ENCODE measurements at regions not wholly inside any gene's neighbourhood (a gene's known extent, or its start where the extent isn't known, plus 50 kb on each side); places are given as distances from the start of the nearest gene placed in this dataset.

DNA sequence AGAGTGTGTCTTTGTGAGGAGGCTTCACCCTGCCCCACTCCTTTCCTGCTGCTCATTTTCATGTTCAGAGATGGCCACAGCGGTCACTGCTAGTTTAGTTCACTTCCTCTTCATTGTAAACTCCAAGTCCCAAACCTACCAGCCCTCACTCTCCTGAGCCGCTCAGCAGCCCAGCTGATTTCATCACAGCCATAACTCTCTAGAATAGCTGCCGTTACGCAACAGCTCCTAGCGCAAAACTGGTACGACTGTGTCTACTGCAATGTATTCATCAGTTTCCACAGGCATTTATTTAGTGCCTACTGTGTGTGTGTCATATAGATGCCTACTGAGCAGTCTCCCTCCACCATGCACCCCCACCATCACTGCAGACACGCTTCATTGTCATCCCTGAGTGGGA lies 233.5 kb upstream of the RPL38 start:
- DNase-seq (ENCODE audit: extremely low read depth in 1 of 4, low spot score in 3 of 4) (no peak), FAIRE-seq (no peak), ATAC-seq (no peak)
- no peak overlapping the region for H3K4me2 ChIP-seq (ENCODE audit: insufficient read depth, low read length)
- H3K79me2 ChIP-seq (ENCODE audit: control insufficient read depth, insufficient read depth, low read length), result no peaks in the 10 kb centered on the region
- no TSS peak for BruUV-seq (replicated peaks)
- no peak overlapping the region for H2AFZ ChIP-seq (ENCODE audit: low read depth, low read length)
- H3K9ac ChIP-seq (ENCODE audit: insufficient read depth in 1 of 2, low read depth in 2 of 2, low read length in 2 of 2), result no peak overlapping the region
- H3K4me1 ChIP-seq (replicated peaks in 1 of 2; ENCODE audit: control insufficient read depth in 2 of 2, insufficient read depth in 2 of 2, low read length in 2 of 2), result no peaks in the 10 kb centered on the region
- TF ChIP-seq CEBPG (CRISPR knock-in tag; IDR thresholded peaks at IDR 0.05), result no peak
- TF ChIP-seq CEBPG (tag; conservative IDR thresholded peaks at IDR 0.05 in 1 of 2, IDR thresholded peaks at IDR 0.05 in 1 of 2), result peak; percentile 58 to 60; a peak in 3 of 4 replicates
- no peak for TF ChIP-seq HNRNPLL (IDR thresholded peaks at IDR 0.05; ENCODE audit: low read depth, low read length, poor library complexity, severe bottlenecking)
- peak; percentile 87 for TF ChIP-seq CEBPB (tag; IDR thresholded peaks at IDR 0.05)
- peaks cover 0 to 40% of the 10 kb centered on the region in 2 experiments; a peak in 3 of 5 replicates for H3K27me3 ChIP-seq (ENCODE audit: control insufficient read depth in 2 of 2, insufficient read depth in 2 of 2, low read length in 2 of 2)
- H3K4me3 ChIP-seq, result no peak overlapping the region
- in situ Hi-C loops (cut with MboI) (no loop called here), intact Hi-C loops (cut with micrococcal nuclease) (no loop called here)
- H3K36me3 ChIP-seq (ENCODE audit: control insufficient read depth, insufficient read depth, low read length), result no peaks in the 10 kb centered on the region
- H4K20me1 ChIP-seq (replicated peaks; ENCODE audit: control insufficient read depth, insufficient read depth, low read length), result no peaks in the 10 kb centered on the region
- no peak overlapping the region for H3K27ac ChIP-seq (ENCODE audit: extremely low read depth, low read depth, low read length)
- ChIA-PET CTCF (ENCODE audit: low intra/inter-chr PET ratio) (no interaction called here), POLR2A (no interaction called here)
- 0% methylated on average over 7 of the region's 7 CpGs for WGBS (ENCODE audit: insufficient coverage, low coverage, missing lambda C conversion rate)
- no peaks in the 10 kb centered on the region for H3K9me3 ChIP-seq (replicated peaks; ENCODE audit: control insufficient read depth, insufficient read depth, low read depth, low read length)
- H3K9me1 ChIP-seq (ENCODE audit: control insufficient read depth, insufficient read depth, low read length), result peaks cover 3% of the 10 kb centered on the region

DNA sequence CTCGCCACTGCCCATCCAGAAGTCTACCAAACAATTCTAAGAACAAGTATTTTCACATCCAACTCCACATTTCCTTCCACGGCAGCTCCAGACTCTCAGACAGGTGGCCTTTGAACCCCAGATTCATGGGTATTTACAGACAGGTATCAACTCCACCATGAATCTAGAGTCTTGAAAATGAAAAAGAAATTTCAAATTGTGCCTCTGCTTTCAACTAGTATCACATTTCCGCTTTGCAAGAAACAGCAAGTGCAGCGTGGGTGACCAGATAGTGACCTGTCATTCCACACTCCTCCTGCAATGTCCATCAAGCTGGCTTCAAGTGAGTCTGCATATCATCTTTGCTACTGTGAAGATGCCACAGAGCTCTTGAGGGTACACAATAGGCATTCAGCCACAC lies 232.4 kb upstream of the RPL38 start:
- Histone ChIP-seq H3K27me3 (ENCODE audit: control insufficient read depth in 2 of 2, insufficient read depth in 2 of 2, low read length in 2 of 2) (peaks cover 0 to 40% of the 10 kb centered on the region in 2 experiments; a peak in 3 of 5 replicates), H3K9me1 (ENCODE audit: control insufficient read depth, insufficient read depth, low read length) (peaks cover 3% of the 10 kb centered on the region), H3K9ac (ENCODE audit: insufficient read depth in 1 of 2, low read depth in 2 of 2, low read length in 2 of 2) (no peak overlapping the region), H4K20me1 (replicated peaks; ENCODE audit: control insufficient read depth, insufficient read depth, low read length) (no peaks in the 10 kb centered on the region), H3K36me3 (ENCODE audit: control insufficient read depth, insufficient read depth, low read length) (no peaks in the 10 kb centered on the region), H3K4me2 (ENCODE audit: insufficient read depth, low read length) (no peak overlapping the region), H3K9me3 (replicated peaks; ENCODE audit: control insufficient read depth, insufficient read depth, low read depth, low read length) (no peaks in the 10 kb centered on the region), H3K79me2 (ENCODE audit: control insufficient read depth, insufficient read depth, low read length) (no peaks in the 10 kb centered on the region), H3K4me1 (replicated peaks in 1 of 2; ENCODE audit: control insufficient read depth in 2 of 2, insufficient read depth in 2 of 2, low read length in 2 of 2) (no peaks in the 10 kb centered on the region), H2AFZ (ENCODE audit: low read depth, low read length) (no peak overlapping the region), H3K4me3 (no peak overlapping the region), H3K27ac (ENCODE audit: extremely low read depth, low read depth, low read length) (no peak overlapping the region)
- in situ Hi-C loops (cut with MboI) (no loop called here), intact Hi-C loops (cut with micrococcal nuclease) (no loop called here)
- no peak for TF ChIP-seq ZNF445 (CRISPR knock-in tag; IDR thresholded peaks at IDR 0.05; ENCODE audit: low read depth)
- TF ChIP-seq, protein P1, sequence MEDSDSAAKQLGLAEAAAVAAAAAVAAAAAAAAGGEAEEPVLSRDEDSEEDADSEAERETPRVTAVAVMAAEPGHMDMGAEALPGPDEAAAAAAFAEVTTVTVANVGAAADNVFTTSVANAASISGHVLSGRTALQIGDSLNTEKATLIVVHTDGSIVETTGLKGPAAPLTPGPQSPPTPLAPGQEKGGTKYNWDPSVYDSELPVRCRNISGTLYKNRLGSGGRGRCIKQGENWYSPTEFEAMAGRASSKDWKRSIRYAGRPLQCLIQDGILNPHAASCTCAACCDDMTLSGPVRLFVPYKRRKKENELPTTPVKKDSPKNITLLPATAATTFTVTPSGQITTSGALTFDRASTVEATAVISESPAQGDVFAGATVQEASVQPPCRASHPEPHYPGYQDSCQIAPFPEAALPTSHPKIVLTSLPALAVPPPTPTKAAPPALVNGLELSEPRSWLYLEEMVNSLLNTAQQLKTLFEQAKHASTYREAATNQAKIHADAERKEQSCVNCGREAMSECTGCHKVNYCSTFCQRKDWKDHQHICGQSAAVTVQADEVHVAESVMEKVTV (CRISPR knock-in tag; IDR thresholded peaks at IDR 0.05), result no peak
- no peak for DNase-seq (ENCODE audit: extremely low read depth in 1 of 4, low spot score in 3 of 4)
- no peak for ATAC-seq
- FAIRE-seq, result no peak
- 1% methylated on average over 4 of the region's 4 CpGs for WGBS (ENCODE audit: insufficient coverage, low coverage, missing lambda C conversion rate)
- CTCF ChIA-PET (ENCODE audit: low intra/inter-chr PET ratio), result no interaction called here
- BruUV-seq (replicated peaks), result no TSS peak
- POLR2A ChIA-PET, result interaction anchor here (0.6 kb wide), 1 partner anchor 1243 kb away, joined by 3 read pairs; no protein-coding TSS in a partner anchor
